Chondrocyte (in vitro differentiated cells): ENCODE measurements at regions not wholly inside any gene's neighbourhood (a gene's known extent, or its start where the extent isn't known, plus 50 kb on each side); places are given as distances from the start of the nearest gene placed in this dataset.

ENCODE experiments used
- DNase-seq: peaks from one replicate; pipeline ENCODE4 v3.0.0; 2021; ENCODE audit warnings: mixed read lengths, low spot score
- H3K27ac Mint-ChIP-seq: one replicate; pipeline ENCODE4 v1.8.0; 2021; ENCODE audit warnings: mild to moderate bottlenecking, moderate library complexity, mixed read lengths; ENCODE audit not compliant: unreplicated experiment
- H3K27me3 Mint-ChIP-seq: 2 replicates; pipeline ENCODE4 v1.8.0; 2021; ENCODE audit warnings: low read depth, mixed read lengths
- H3K36me3 Mint-ChIP-seq: 2 replicates; pipeline ENCODE4 v1.8.0; 2021; ENCODE audit warnings: low read depth, mixed read lengths
- H3K4me1 Mint-ChIP-seq: 2 replicates; pipeline ENCODE4 v1.8.0; 2021; ENCODE audit warnings: low read depth, mild to moderate bottlenecking, mixed read lengths
- H3K4me3 Mint-ChIP-seq: one replicate; pipeline ENCODE4 v1.8.0; 2021; ENCODE audit warnings: mild to moderate bottlenecking, moderate library complexity, mixed read lengths; ENCODE audit not compliant: unreplicated experiment
- H3K9me3 Mint-ChIP-seq: 2 replicates; pipeline ENCODE4 v1.8.0; 2021; ENCODE audit warnings: low read depth, mixed read lengths
- CTCF ChIP-seq: fragments of 200-600 bp; sonication (generic); IDR thresholded peaks from 2 replicates; pipeline ENCODE4 v1.5.0; 2021; ENCODE audit warnings: antibody characterized with exemption, mild to moderate bottlenecking, moderate library complexity

- Mint-ChIP-seq H3K4me1 (peaks cover under 1% of the 10 kb centered on the region), H3K27ac (no peak overlapping the region), H3K27me3 (no peaks in the 10 kb centered on the region), H3K36me3 (no peaks in the 10 kb centered on the region), H3K9me3 (peaks cover 12% of the 10 kb centered on the region), H3K4me3 (no peak overlapping the region)
- DNase-seq: no peak
- no peak for TF ChIP-seq CTCF
Measured at GRCh38 chr1:193619911-193620310, 433.5 kb upstream of the B3GALT2 start.

DNA sequence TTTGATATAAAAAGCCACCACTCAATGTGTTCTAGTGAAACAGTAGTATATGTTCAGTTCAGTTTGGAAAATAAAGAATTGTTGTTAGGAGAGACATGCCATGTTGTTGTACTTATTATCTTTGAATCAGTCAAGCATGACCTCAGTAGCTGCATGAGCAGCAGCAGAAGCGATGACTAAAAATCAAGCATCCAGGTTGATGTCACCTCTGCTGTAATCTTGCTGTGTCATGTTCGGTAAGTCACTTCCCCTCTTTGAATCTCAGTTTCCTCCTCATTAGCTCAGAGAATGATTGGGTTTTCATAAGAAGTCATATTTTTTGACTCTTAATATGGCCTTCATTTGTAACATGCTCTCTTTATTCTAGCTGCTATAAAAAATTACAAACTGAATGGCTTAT, 428.4 kb upstream of the B3GALT2 start:
- Mint-ChIP-seq H3K4me1 (no peaks in the 10 kb centered on the region), H3K36me3 (no peaks in the 10 kb centered on the region), H3K9me3 (peaks cover 12% of the 10 kb centered on the region), H3K27ac (no peak overlapping the region), H3K4me3 (no peak overlapping the region), H3K27me3 (no peaks in the 10 kb centered on the region)
- no peak for DNase-seq
- no peak for TF ChIP-seq CTCF

DNA sequence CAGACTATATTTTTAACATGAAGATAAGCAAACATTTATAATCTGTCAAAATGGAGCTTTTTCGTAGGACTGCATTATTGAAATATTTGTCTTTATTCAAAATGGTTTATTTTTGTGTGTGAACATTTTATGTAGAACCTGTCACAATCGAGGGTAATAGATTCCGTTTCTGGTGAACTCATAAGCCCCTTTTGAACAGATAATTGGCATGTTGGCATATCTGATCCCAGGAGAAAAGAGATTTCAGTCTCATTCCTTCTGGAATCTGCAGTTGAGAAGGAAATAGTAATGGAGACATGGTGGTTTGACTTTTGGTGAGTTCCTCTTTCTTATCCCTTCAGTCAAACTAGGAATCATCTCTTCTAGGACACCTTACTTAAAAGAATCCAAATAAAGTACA, 427.9 kb upstream of the B3GALT2 start:
- Mint-ChIP-seq H3K27ac (no peak overlapping the region), H3K9me3 (peaks cover 10% of the 10 kb centered on the region), H3K4me3 (no peak overlapping the region), H3K4me1 (no peaks in the 10 kb centered on the region), H3K27me3 (no peaks in the 10 kb centered on the region), H3K36me3 (no peaks in the 10 kb centered on the region)
- no peak for TF ChIP-seq CTCF
- DNase-seq: no peak

DNA sequence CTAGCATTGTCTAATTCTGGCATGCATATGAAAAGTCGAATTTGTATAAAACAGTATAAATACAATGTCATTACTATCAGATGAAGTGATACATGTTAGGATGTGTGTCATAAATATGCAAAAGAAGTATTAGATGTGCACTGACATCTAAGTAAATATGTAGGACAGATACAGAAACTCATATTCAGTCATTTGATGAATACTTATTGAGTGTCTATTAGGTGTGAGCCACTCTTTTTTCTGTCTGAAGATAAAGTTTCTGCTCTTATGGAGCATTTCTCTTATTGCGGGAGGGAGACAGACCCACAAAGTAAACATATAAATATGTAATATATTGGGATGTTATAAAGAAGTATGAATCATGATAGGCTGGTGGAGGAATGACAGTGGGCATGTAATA, 426.6 kb upstream of the B3GALT2 start:
- peaks cover 13% of the 10 kb centered on the region for H3K9me3 Mint-ChIP-seq
- H3K27me3 Mint-ChIP-seq: no peaks in the 10 kb centered on the region
- H3K27ac Mint-ChIP-seq: no peak overlapping the region
- no peak overlapping the region for H3K4me3 Mint-ChIP-seq
- H3K36me3 Mint-ChIP-seq: peaks cover 2% of the 10 kb centered on the region
- no peak for TF ChIP-seq CTCF
- no peaks in the 10 kb centered on the region for H3K4me1 Mint-ChIP-seq
- no peak for DNase-seq

DNA sequence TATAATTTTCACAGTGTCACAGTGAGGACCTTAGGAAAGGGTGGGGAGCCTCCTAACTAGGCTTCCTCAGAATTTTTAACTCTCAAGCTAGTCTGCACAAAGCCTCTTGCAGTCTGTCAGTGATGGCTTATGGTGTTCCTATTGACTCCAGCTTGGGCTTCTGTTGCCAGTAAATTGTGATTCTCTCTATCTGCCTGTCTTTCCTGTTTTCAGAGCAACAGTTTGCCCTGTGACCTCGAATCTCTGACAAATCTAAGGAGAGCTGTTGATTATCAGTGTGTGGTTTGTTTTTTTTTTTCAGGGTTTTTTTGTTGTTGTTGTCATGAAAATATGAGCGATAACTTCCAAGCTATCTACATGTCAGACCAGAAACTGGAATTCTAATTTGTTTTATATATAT, 423.2 kb upstream of the B3GALT2 start:
- H3K4me3 Mint-ChIP-seq: no peak overlapping the region
- TF ChIP-seq CTCF: no peak
- no peak for DNase-seq
- H3K27ac Mint-ChIP-seq: no peak overlapping the region
- H3K9me3 Mint-ChIP-seq: peaks cover 9% of the 10 kb centered on the region
- H3K27me3 Mint-ChIP-seq: no peaks in the 10 kb centered on the region
- peaks cover 2% of the 10 kb centered on the region for H3K36me3 Mint-ChIP-seq
- H3K4me1 Mint-ChIP-seq: no peaks in the 10 kb centered on the region
